Right lobe of liver (tissue), 4 donors: ENCODE measurements at regions not wholly inside any gene's neighbourhood (a gene's known extent, or its start where the extent isn't known, plus 50 kb on each side); places are given as distances from the start of the nearest gene placed in this dataset.

Experiments used
- CTCF ChIP-seq, 4 donors: fragments of 200-600 bp in 3 of 4; fragments of 450-650 bp in 1 of 4; IDR thresholded peaks; one replicate each; pipeline versions ENCODE4 v1.5.1 to v1.8.0; 2016 to 2022; ENCODE audit warnings: antibody characterized with exemption in 4 of 4, mild to moderate bottlenecking in 2 of 4
- POLR2A ChIP-seq: fragments of 450-650 bp; IDR thresholded peaks from one replicate; pipeline ENCODE4 v1.6.1; 2017; ENCODE audit warnings: antibody characterized with exemption, mild to moderate bottlenecking
- donor health status: DM: no; HTN: no; CAD: no.
- donor health status: DM: no; HTN: no; CAD: no.
- donor health status: DM: no; HTN: yes; CAD: no.

DNA sequence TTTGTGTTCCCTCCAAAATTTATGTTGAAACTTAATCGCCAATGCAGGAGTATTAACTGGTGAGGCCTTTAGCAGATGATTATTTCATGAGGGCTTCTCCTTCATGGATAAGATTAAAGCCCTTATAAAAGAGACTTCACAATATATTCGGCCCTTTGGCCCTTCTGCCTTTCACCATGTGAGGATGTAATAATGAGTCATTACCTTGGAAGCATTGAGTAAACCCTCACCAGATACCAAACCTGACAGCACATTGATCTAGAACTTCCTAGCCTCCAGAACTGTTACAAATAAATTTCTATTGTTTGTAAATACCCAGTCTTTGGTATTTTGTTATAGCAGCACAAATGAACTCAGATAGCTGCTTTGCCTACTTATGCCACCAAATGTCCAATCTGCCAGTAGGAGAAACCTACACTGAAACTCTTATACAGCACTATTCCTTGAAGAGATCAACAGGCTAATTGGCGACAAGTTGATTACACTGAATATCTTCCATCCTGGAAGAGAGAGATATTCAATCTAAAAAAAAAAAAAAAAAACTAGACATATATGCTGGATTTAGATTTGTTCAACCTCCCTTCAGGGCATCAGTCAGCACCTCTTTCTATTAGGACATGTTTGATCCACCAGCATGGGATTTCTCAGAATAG lies 125.9 kb upstream of the COL5A2 start:
- TF ChIP-seq CTCF (IDR thresholded peaks at IDR 0.05) (no peak), POLR2A (no peak)
